SU-DHL-6 (cell line): ENCODE measurements at regions not wholly inside any gene's neighbourhood (a gene's known extent, or its start where the extent isn't known, plus 50 kb on each side); places are given as distances from the start of the nearest gene placed in this dataset.

ENCODE experiments used
- H2AFZ ChIP-seq: fragments of 200-600 bp; sonication (generic); 2 replicates; pipeline ENCODE4 v1.6.1; 2014; ENCODE audit warnings: low read depth, mild to moderate bottlenecking, moderate library complexity, mixed read lengths, antibody characterized with exemption, low read length; ENCODE audit not compliant: severe bottlenecking
- H3F3A ChIP-seq: fragments of 200-600 bp; shearing (Covaris generic); 2 replicates; pipeline ENCODE4 v1.6.0; 2016; ENCODE audit warnings: antibody characterized with exemption, mild to moderate bottlenecking; ENCODE audit not compliant: insufficient read depth
- H3K27ac ChIP-seq: fragments of 200-600 bp; sonication (generic); 2 replicates; pipeline ENCODE4 v1.5.1; 2016; ENCODE audit warnings: low read depth, mild to moderate bottlenecking, low read length, moderate library complexity, mixed read lengths
- H3K27me3 ChIP-seq: fragments of 200-600 bp; sonication (generic), shearing (Covaris generic); 2 replicates; pipeline ENCODE4 v1.6.0; 2014; ENCODE audit warnings: mild to moderate bottlenecking, low read length
- H3K36me3 ChIP-seq: fragments of 200-600 bp; sonication (generic); 2 replicates; pipeline ENCODE4 v1.6.1; 2014; ENCODE audit warnings: mild to moderate bottlenecking, low read length, mixed read lengths
- H3K4me2 ChIP-seq: fragments of 300-600, 200-600 bp; shearing (Covaris generic), sonication (generic); 2 replicates; pipeline ENCODE4 v1.6.0; 2014; ENCODE audit warnings: low read length, low read depth, mild to moderate bottlenecking; ENCODE audit not compliant: poor library complexity, severe bottlenecking
- H3K4me3 ChIP-seq: fragments of 200-600 bp; sonication (generic); 2 replicates; pipeline ENCODE4 v1.5.1; 2014; ENCODE audit warnings: antibody characterized with exemption, low read length, mild to moderate bottlenecking, mixed read lengths; ENCODE audit not compliant: insufficient read depth, poor library complexity, severe bottlenecking
- H3K79me2 ChIP-seq: fragments of 200-600 bp; sonication (generic); 2 replicates; pipeline ENCODE4 v1.6.1; 2014; ENCODE audit warnings: mild to moderate bottlenecking, low read length, moderate library complexity; ENCODE audit not compliant: insufficient read depth
- H3K9ac ChIP-seq: fragments of 200-600 bp; sonication (generic); 2 replicates; pipeline ENCODE4 v1.7.0; 2014; ENCODE audit warnings: mild to moderate bottlenecking, low read length
- H3K9me2 ChIP-seq: fragments of 200-600 bp; sonication (generic); replicated peaks from 2 replicates; pipeline ENCODE4 v1.6.1; 2014; ENCODE audit warnings: low read length; ENCODE audit not compliant: insufficient read depth
- H3K9me3 ChIP-seq: fragments of 200-600 bp; sonication (generic); 2 replicates; pipeline ENCODE4 v1.6.1; 2014; ENCODE audit warnings: low read length, mixed read lengths; ENCODE audit not compliant: insufficient read depth
- H4K20me1 ChIP-seq: fragments of 200-600 bp; sonication (generic); 2 replicates; pipeline ENCODE4 v1.6.1; 2014; ENCODE audit warnings: low read depth, mild to moderate bottlenecking, antibody characterized with exemption, low read length, moderate library complexity, mixed read lengths
- CTCF ChIP-seq: fragments of 200-600 bp; sonication (generic); IDR thresholded peaks from one replicate; pipeline ENCODE4 v1.5.1; 2017; ENCODE audit warnings: antibody characterized with exemption, mild to moderate bottlenecking, low read length, moderate library complexity; ENCODE audit not compliant: insufficient read depth, poor library complexity, severe bottlenecking
- EZH2phosphoT487 ChIP-seq: fragments of 200-600 bp; sonication (generic), shearing (Covaris generic); conservative IDR thresholded peaks from 2 replicates; pipeline ENCODE4 v1.6.1; 2018; ENCODE audit warnings: mild to moderate bottlenecking, antibody characterized with exemption, low read length, moderate library complexity, mixed read lengths

- no peaks in the 10 kb centered on the region for H3F3A ChIP-seq
- no peaks in the 10 kb centered on the region for H4K20me1 ChIP-seq
- H3K9me2 ChIP-seq, result no peaks in the 10 kb centered on the region
- H3K4me2 ChIP-seq, result no peak overlapping the region
- no peaks in the 10 kb centered on the region for H3K79me2 ChIP-seq
- H3K4me3 ChIP-seq, result no peak overlapping the region
- no peaks in the 10 kb centered on the region for H3K9me3 ChIP-seq
- TF ChIP-seq EZH2phosphoT487 (no peak), CTCF (no peak)
- no peaks in the 10 kb centered on the region for H3K36me3 ChIP-seq
- H3K27ac ChIP-seq, result no peak overlapping the region
- no peaks in the 10 kb centered on the region for H3K27me3 ChIP-seq
- H2AFZ ChIP-seq, result no peak overlapping the region
- H3K9ac ChIP-seq, result no peak overlapping the region
Measured at GRCh38 chr19:13712767-13713201, 51.5 kb upstream of the MRI1 start.

GRCh38 chr19:13707915-13708314 is 56.4 kb upstream of the MRI1 start:
- Histone ChIP-seq H3K36me3 (no peaks in the 10 kb centered on the region), H3K79me2 (no peaks in the 10 kb centered on the region), H3K27ac (no peak overlapping the region), H3K4me3 (no peak overlapping the region), H2AFZ (no peak overlapping the region), H3K9ac (no peak overlapping the region), H3F3A (no peaks in the 10 kb centered on the region), H3K9me2 (no peaks in the 10 kb centered on the region), H4K20me1 (no peaks in the 10 kb centered on the region), H3K9me3 (no peaks in the 10 kb centered on the region), H3K4me2 (no peak overlapping the region), H3K27me3 (no peaks in the 10 kb centered on the region)
- TF ChIP-seq EZH2phosphoT487, result no peak
- no peak for TF ChIP-seq CTCF

- H3K9me3 ChIP-seq, result no peaks in the 10 kb centered on the region
- H3K4me3 ChIP-seq, result no peak overlapping the region
- H4K20me1 ChIP-seq, result no peaks in the 10 kb centered on the region
- no peaks in the 10 kb centered on the region for H3K27me3 ChIP-seq
- no peaks in the 10 kb centered on the region for H3F3A ChIP-seq
- H3K9me2 ChIP-seq, result no peaks in the 10 kb centered on the region
- no peak for TF ChIP-seq EZH2phosphoT487
- TF ChIP-seq CTCF, result no peak
- H3K27ac ChIP-seq, result no peak overlapping the region
- H3K9ac ChIP-seq, result no peak overlapping the region
- no peaks in the 10 kb centered on the region for H3K79me2 ChIP-seq
- no peaks in the 10 kb centered on the region for H3K36me3 ChIP-seq
- no peak overlapping the region for H3K4me2 ChIP-seq
- no peak overlapping the region for H2AFZ ChIP-seq
Measured at GRCh38 chr19:13705928-13706447, 58.3 kb upstream of the MRI1 start.
